GM12878 (cell line): ENCODE measurements at regions not wholly inside any gene's neighbourhood (a gene's known extent, or its start where the extent isn't known, plus 50 kb on each side); places are given as distances from the start of the nearest gene placed in this dataset.

Experiments
- ATAC-seq: fragments of 200-7000 bp; cut with Tn5 transposase; 3 replicates; pipeline ENCODE4 v1.9.1; 2020; ENCODE audit warnings: mild to moderate bottlenecking, moderate library complexity
- BruUV-seq: library from RNA; stranded (reverse); fragments of 400-500 nt; replicated peaks from 2 replicates; lab custom pipeline; 2021; lab: Mats Ljungman, UMichigan
- CTCF ChIA-PET: fragments of 300-600 bp; sonication (Branson Sonifier 250); formaldehyde crosslinking; extraction: SDS; loops from one replicate; lab custom pipeline; 2021; ENCODE audit warnings: inconsistent platforms; lab: Yijun Ruan, JAX
- POLR2A ChIA-PET: fragments of 350-600 bp; formaldehyde crosslinking; extraction: SDS; loops from one replicate; lab custom pipeline; 2021; ENCODE audit warnings: inconsistent platforms; lab: Charles Lee
- RAD21 ChIA-PET: fragments of 300-600 bp; sonication (Branson Sonifier 250); formaldehyde crosslinking; loops from one replicate; lab custom pipeline; 2023; ENCODE audit warnings: antibody characterized with exemption; ENCODE audit not compliant: unreplicated experiment; lab: Charles Lee
- SMC1A ChIA-PET: fragments of 300-600 bp; sonication (Branson Sonifier 250); formaldehyde crosslinking; loops from one replicate; lab custom pipeline; 2023; ENCODE audit not compliant: unreplicated experiment, uncharacterized antibody; lab: Charles Lee
- DNase-seq: peaks from one replicate; pipeline ENCODE4 v3.0.0-alpha.2; 2011; ENCODE audit warnings: low read depth, low spot score
- FAIRE-seq: peaks from 3 replicates; lab custom pipeline; 2011; peaks lifted over from hg19 to GRCh38; lab: Jason Lieb, UNC
- H2AFZ ChIP-seq: 2 replicates; pipeline ENCODE4 v1.6.0; 2011; ENCODE audit warnings: low read depth, low read length, control low read depth; ENCODE audit not compliant: control insufficient read depth
- H3K27ac ChIP-seq: 2 replicates; pipeline ENCODE4 v1.5.1; 2011; ENCODE audit warnings: control low read depth; ENCODE audit not compliant: control insufficient read depth, insufficient read depth
- H3K27me3 ChIP-seq, 2 experiments: replicated peaks in 1 of 2; 2 replicates each; pipeline versions ENCODE4 v1.6.0 to v1.6.1; 2011; ENCODE audit warnings: low read length in 1 of 2; ENCODE audit not compliant: control insufficient read depth in 2 of 2, insufficient read depth in 2 of 2
- H3K36me3 ChIP-seq, 2 experiments: 2 replicates each; pipeline ENCODE4 v1.5.1; 2011; ENCODE audit warnings: low read length in 1 of 2; ENCODE audit not compliant: control insufficient read depth in 2 of 2, insufficient read depth in 2 of 2
- H3K4me1 ChIP-seq: 2 replicates; pipeline ENCODE4 v1.6.1; 2011; ENCODE audit warnings: mild to moderate bottlenecking, low read length, moderate library complexity, mixed read lengths; ENCODE audit not compliant: control insufficient read depth, insufficient read depth
- H3K4me2 ChIP-seq: 2 replicates; pipeline ENCODE4 v1.6.0; 2011; ENCODE audit warnings: control low read depth; ENCODE audit not compliant: control insufficient read depth, insufficient read depth
- H3K4me3 ChIP-seq: fragments of 200-600 bp; sonication (generic); 2 replicates; pipeline ENCODE4 v1.5.1; 2016
- H3K79me2 ChIP-seq: 2 replicates; pipeline ENCODE4 v1.6.0; 2011; ENCODE audit warnings: low read length; ENCODE audit not compliant: control insufficient read depth, insufficient read depth
- H3K9ac ChIP-seq: 2 replicates; pipeline ENCODE4 v1.8.0; 2011; ENCODE audit warnings: low read length, control low read depth, mixed read lengths; ENCODE audit not compliant: control insufficient read depth, insufficient read depth
- H3K9me3 ChIP-seq: replicated peaks from 3 replicates; pipeline ENCODE4 v1.5.1; 2011; ENCODE audit warnings: mild to moderate bottlenecking, low read length; ENCODE audit not compliant: control insufficient read depth, insufficient read depth
- H4K20me1 ChIP-seq: 2 replicates; pipeline ENCODE4 v1.6.0; 2011; ENCODE audit not compliant: control insufficient read depth, insufficient read depth
- CHD2 ChIP-seq: IDR thresholded peaks from 2 replicates; pipeline ENCODE4 v1.6.1; 2011; ENCODE audit warnings: low read depth, low read length, improper control_type of control experiment, borderline replicate concordance
- CUX1 ChIP-seq: IDR thresholded peaks from 2 replicates; pipeline ENCODE4 v1.6.1; 2012; ENCODE audit warnings: improper control_type of control experiment, low read depth, low read length; ENCODE audit not compliant: insufficient replicate concordance
- FOXM1 ChIP-seq: IDR thresholded peaks from 2 replicates; pipeline ENCODE4 v1.6.1; 2012; ENCODE audit warnings: low read depth, mild to moderate bottlenecking, inconsistent platforms, low read length, moderate library complexity
- HDAC2 ChIP-seq: fragments of 200-600 bp; sonication (generic); IDR thresholded peaks from 2 replicates; pipeline ENCODE4 v1.6.1; 2017
- HDGF ChIP-seq: fragments of 450-650 bp; IDR thresholded peaks from 2 replicates; pipeline ENCODE4 v1.6.1; 2016; ENCODE audit warnings: antibody characterized with exemption
- MEF2B ChIP-seq: fragments of 450-650 bp; IDR thresholded peaks from 2 replicates; pipeline ENCODE4 v1.6.1; 2018; ENCODE audit warnings: mild to moderate bottlenecking, moderate library complexity; ENCODE audit not compliant: partially characterized antibody, poor library complexity, severe bottlenecking
- RBBP5 ChIP-seq: fragments of 200-600 bp; sonication (generic); conservative IDR thresholded peaks from 2 replicates; pipeline ENCODE4 v1.6.1; 2016
- RELA ChIP-seq: fragments of 450-650 bp; IDR thresholded peaks from 2 replicates; pipeline ENCODE4 v1.8.0; 2014; ENCODE audit warnings: borderline replicate concordance; ENCODE audit not compliant: partially characterized antibody
- SIN3A ChIP-seq: IDR thresholded peaks from 2 replicates; pipeline ENCODE4 v1.6.1; 2012; ENCODE audit warnings: low read depth, low read length, improper control_type of control experiment
- SMAD5 ChIP-seq: IDR thresholded peaks from 2 replicates; pipeline ENCODE4 v1.6.1; 2016; ENCODE audit warnings: antibody characterized with exemption, low read depth
- SMC3 ChIP-seq: IDR thresholded peaks from 2 replicates; pipeline ENCODE4 v1.6.1; 2011; ENCODE audit warnings: low read length, improper control_type of control experiment, borderline replicate concordance
- SP1 ChIP-seq: IDR thresholded peaks from one replicate; pipeline ENCODE4 v1.6.1; 2011; ENCODE audit warnings: low read depth, low read length
- ZBTB33 ChIP-seq: fragments of 450-650 bp; IDR thresholded peaks from 2 replicates; pipeline ENCODE4 v1.6.1; 2017; ENCODE audit warnings: mild to moderate bottlenecking
- ZNF687 ChIP-seq: fragments of 450-650 bp; IDR thresholded peaks from 2 replicates; pipeline ENCODE4 v1.6.1; 2017; ENCODE audit warnings: mild to moderate bottlenecking, moderate library complexity
- WGBS: methylation state at CpG from one replicate; pipeline ENCODE4 v1.1.6; 2016; ENCODE audit warnings: low lambda C conversion rate; ENCODE audit not compliant: insufficient replicate concordance, insufficient coverage; ENCODE audit errors: missing lambda C conversion rate; 5-methylcytosine and 5-hydroxymethylcytosine counted together
- in situ Hi-C: fragments of 300-500 bp; cut with MboI; formaldehyde crosslinking; loops from 9 replicates; pipeline ENCODE4 v1.14.3; 2018; ENCODE audit warnings: mixed read lengths
- intact Hi-C: fragments of 100-400 bp; cut with micrococcal nuclease; formaldehyde crosslinking; loops from one replicate; pipeline ENCODE4 v1.14.2; 2022; ENCODE audit not compliant: unreplicated experiment

GRCh38 chr13:30133996-30134395 lies 173.4 kb downstream of the KATNAL1 start (continued):
- no peak for TF ChIP-seq ZNF687
- TF ChIP-seq SP1 = no peak
- TF ChIP-seq HDGF = no peak
- TF ChIP-seq RELA = no peak
- TF ChIP-seq SMC3 = no peak
- TF ChIP-seq MEF2B = no peak
- no peak for TF ChIP-seq RBBP5
- no peak for TF ChIP-seq CHD2

GRCh38 chr13:30133554-30133912 lies 173.8 kb downstream of the KATNAL1 start:
- no peaks in the 10 kb centered on the region for H3K79me2 ChIP-seq
- no peaks in the 10 kb centered on the region for H3K36me3 ChIP-seq
- no peak overlapping the region for H3K4me2 ChIP-seq
- BruUV-seq = no TSS peak
- intact Hi-C loops = loop anchor here (2.0 to 5.0 kb wide), 5 partner anchors 104 to 669 kb away; no protein-coding TSS in a partner anchor
- in situ Hi-C loops = no loop called here
- ChIA-PET RAD21 (interaction anchor here (0.7 to 4.2 kb wide), 12 partner anchors 9 to 663 kb away, joined by 3 to 82 read pairs (median 18); no protein-coding TSS in a partner anchor), POLR2A (interaction anchor here (0.5 to 1.3 kb wide), 2 partner anchors 23 to 60 kb away, joined by 3 read pairs; no protein-coding TSS in a partner anchor), SMC1A (interaction anchor here (0.7 to 4.9 kb wide), 14 partner anchors 8 to 328 kb away, joined by 3 to 64 read pairs (median 8); no protein-coding TSS in a partner anchor), CTCF (interaction anchor here (0.6 to 8.0 kb wide), 18 partner anchors 11 to 1002 kb away, joined by 3 to 94 read pairs (median 10); no protein-coding TSS in a partner anchor)
- WGBS = 83% methylated on average over 13 of the region's 13 CpGs
- DNase-seq = no peak
- H4K20me1 ChIP-seq = no peaks in the 10 kb centered on the region
- ATAC-seq = no peak
- FAIRE-seq = no peak
- H3K9me3 ChIP-seq = no peaks in the 10 kb centered on the region
- no peaks in the 10 kb centered on the region for H3K4me1 ChIP-seq
- H3K27ac ChIP-seq = no peak overlapping the region
- H3K4me3 ChIP-seq = no peak overlapping the region
- H3K9ac ChIP-seq = no peak overlapping the region
- H3K27me3 ChIP-seq = no peaks in the 10 kb centered on the region
- H2AFZ ChIP-seq = no peak overlapping the region
- TF ChIP-seq SIN3A (no peak), ZBTB33 (no peak), CUX1 (no peak), SMAD5 (no peak), FOXM1 (no peak), HDAC2 (no peak)
